A549 (cell line): ENCODE measurements at regions not wholly inside any gene's neighbourhood (a gene's known extent, or its start where the extent isn't known, plus 50 kb on each side); places are given as distances from the start of the nearest gene placed in this dataset.

Experiments
- ATAC-seq, 2 experiments: fragments of 200-7000 bp in 1 of 2; fragments of >200 bp in 1 of 2; cut with Nextera tagmentation in 1 of 2; cut with Tn5 transposase in 1 of 2; 3 replicates each; pipeline versions ENCODE4 v1.8.0 to v1.9.1; 2018 to 2020; ENCODE audit warnings: mild to moderate bottlenecking in 1 of 2, moderate library complexity in 1 of 2
- CTCF ChIA-PET: fragments of 300-600 bp; sonication (Branson Sonifier 250); formaldehyde crosslinking; extraction: SDS; loops from one replicate; lab custom pipeline; 2021; ENCODE audit warnings: antibody characterized with exemption, inconsistent platforms; lab: Yijun Ruan, JAX
- POLR2A ChIA-PET: fragments of 350-600 bp; formaldehyde crosslinking; extraction: SDS; loops from one replicate; lab custom pipeline; 2021; ENCODE audit warnings: antibody characterized with exemption, inconsistent platforms; lab: Yijun Ruan, JAX
- DNase-seq, 2 experiments: peaks; one replicate each; pipeline versions ENCODE4 v3.0.0 to v3.0.0-alpha.2; 2011 to 2016; ENCODE audit warnings: low read depth in 1 of 2, low spot score in 1 of 2
- FAIRE-seq: peaks from 2 replicates; lab custom pipeline; 2011; peaks lifted over from hg19 to GRCh38; lab: Jason Lieb, UNC
- H3K27ac ChIP-seq, 2 experiments: fragments of >200 bp; sonication (Bioruptor Twin); formaldehyde crosslinking; 3 replicates each; pipeline ENCODE4 v1.5.1; 2016 to 2017
- H3K4me1 ChIP-seq: fragments of >200 bp; sonication (Bioruptor Twin); formaldehyde crosslinking; 3 replicates; pipeline ENCODE4 v1.6.1; 2016
- H3K4me2 ChIP-seq: fragments of >200 bp; sonication (Bioruptor Twin); formaldehyde crosslinking; 3 replicates; pipeline ENCODE4 v1.6.1; 2016
- H3K4me3 ChIP-seq: fragments of >200 bp; sonication (Bioruptor Twin); formaldehyde crosslinking; 3 replicates; pipeline ENCODE4 v1.5.1; 2016
- H3K9me3 ChIP-seq: fragments of >200 bp; sonication (Bioruptor Twin); formaldehyde crosslinking; 3 replicates; pipeline ENCODE4 v1.6.1; 2016
- ATOH8 ChIP-seq: fragments of 250-450 bp; sonication (Bioruptor Pico); IDR thresholded peaks from 2 replicates; pipeline ENCODE4 v1.5.0; 2020; ENCODE audit warnings: low read depth, mild to moderate bottlenecking, moderate library complexity
- BCL3 ChIP-seq: fragments of >200 bp; sonication (Bioruptor Twin); formaldehyde crosslinking; IDR thresholded peaks from 3 replicates; pipeline ENCODE4 v1.6.1; 2016
- BHLHE40 ChIP-seq: IDR thresholded peaks from 2 replicates; pipeline ENCODE4 v1.6.1; 2012; ENCODE audit warnings: low read depth, low read length, inconsistent platforms
- CBX8 ChIP-seq: fragments of 200-600 bp; sonication (generic); IDR thresholded peaks from 2 replicates; pipeline ENCODE4 v1.6.1; 2016
- CEBPB ChIP-seq, 2 experiments: fragments of >200 bp in 1 of 2; sonication (Bioruptor Twin) in 1 of 2; formaldehyde crosslinking in 1 of 2; IDR thresholded peaks; 2 replicates each; pipeline ENCODE4 v1.6.1; 2012 to 2016
- CHD4 ChIP-seq: fragments of 200-600 bp; sonication (generic); IDR thresholded peaks from 2 replicates; pipeline ENCODE4 v1.6.1; 2016; ENCODE audit warnings: antibody characterized with exemption, mild to moderate bottlenecking, borderline replicate concordance
- ESRRA ChIP-seq: fragments of 150-350 bp; IDR thresholded peaks from 2 replicates; pipeline ENCODE4 v1.6.1; 2014; ENCODE audit warnings: mild to moderate bottlenecking, low read length, borderline replicate concordance
- GATA3 ChIP-seq: IDR thresholded peaks from 2 replicates; pipeline ENCODE4 v1.6.1; 2012; ENCODE audit warnings: borderline replicate concordance
- HDAC2 ChIP-seq: fragments of 200-600 bp; sonication (generic); IDR thresholded peaks from 2 replicates; pipeline ENCODE4 v1.6.1; 2016
- HES2 ChIP-seq: fragments of >200 bp; sonication (Bioruptor Twin); formaldehyde crosslinking; IDR thresholded peaks from 2 replicates; pipeline ENCODE4 v1.6.1; 2016
- KDM5A ChIP-seq: fragments of 200-600 bp; sonication (generic); IDR thresholded peaks from 2 replicates; pipeline ENCODE4 v1.6.1; 2016; ENCODE audit warnings: antibody characterized with exemption, mild to moderate bottlenecking
- RNF2 ChIP-seq: fragments of 200-600 bp; sonication (generic); IDR thresholded peaks from 2 replicates; pipeline ENCODE4 v1.6.1; 2016; ENCODE audit warnings: low read depth, mild to moderate bottlenecking, antibody characterized with exemption, moderate library complexity, borderline replicate concordance
- SMC3 ChIP-seq: fragments of >200 bp; sonication (Bioruptor Twin); formaldehyde crosslinking; IDR thresholded peaks from 3 replicates; pipeline ENCODE4 v1.6.1; 2018; ENCODE audit warnings: inconsistent platforms
- USF2 ChIP-seq: fragments of 450-650 bp; IDR thresholded peaks from 2 replicates; pipeline ENCODE4 v1.6.1; 2014; ENCODE audit warnings: antibody characterized with exemption
- ZSCAN20 ChIP-seq: fragments of 250-450 bp; sonication (Bioruptor Pico); IDR thresholded peaks from 2 replicates; pipeline ENCODE4 v1.8.0; 2022; ENCODE audit warnings: mild to moderate bottlenecking, moderate library complexity
- WGBS: methylation state at CpG from one replicate; pipeline ENCODE4 v1.1.6; 2017; ENCODE audit errors: missing lambda C conversion rate; 5-methylcytosine and 5-hydroxymethylcytosine counted together

GRCh38 chr21:20874202-20874601, 124.0 kb upstream of the NCAM2 start:
- FAIRE-seq (no peak), ATAC-seq (no peak)
- POLR2A ChIA-PET, result no interaction called here
- no peaks in the 10 kb centered on the region for H3K9me3 ChIP-seq
- no peak for TF ChIP-seq HES2
- no peak for TF ChIP-seq GATA3
- no peak for TF ChIP-seq KDM5A
- no peak for TF ChIP-seq HDAC2
- no peak for TF ChIP-seq ZSCAN20 (CRISPR knock-in tag)
- TF ChIP-seq CEBPB (IDR thresholded peaks at IDR 0.05), result no peak
- no peak for TF ChIP-seq CHD4
- TF ChIP-seq BCL3, result no peak
- no peak for TF ChIP-seq BHLHE40
- no peak for TF ChIP-seq ESRRA
- no peak for TF ChIP-seq ATOH8 (CRISPR knock-in tag)
- TF ChIP-seq, all 56 proteins: peak for 0
- H3K27ac ChIP-seq, result no peak overlapping the region
- no peak for DNase-seq
- H3K4me2 ChIP-seq, result no peak overlapping the region
- H3K4me1 ChIP-seq, result no peaks in the 10 kb centered on the region
- H3K4me3 ChIP-seq, result no peak overlapping the region
- CTCF ChIA-PET, result no interaction called here
- WGBS, result 0% methylated on average over 1 of the region's 1 CpG

GRCh38 chr21:20875742-20876141, 122.5 kb upstream of the NCAM2 start:
- POLR2A ChIA-PET, result no interaction called here
- Histone ChIP-seq H3K4me1 (no peaks in the 10 kb centered on the region), H3K4me2 (no peak overlapping the region), H3K27ac (no peak overlapping the region), H3K4me3 (no peak overlapping the region), H3K9me3 (no peaks in the 10 kb centered on the region)
- ATAC-seq (no peak), FAIRE-seq (no peak), DNase-seq (no peak)
- CTCF ChIA-PET, result no interaction called here
- no peak for TF ChIP-seq SMC3
- TF ChIP-seq RNF2, result no peak
- TF ChIP-seq USF2, result no peak
- TF ChIP-seq BCL3, result no peak

- ChIA-PET POLR2A (no interaction called here), CTCF (no interaction called here)
- Histone ChIP-seq H3K27ac (no peak overlapping the region), H3K4me3 (no peak overlapping the region), H3K4me2 (no peak overlapping the region), H3K4me1 (no peaks in the 10 kb centered on the region), H3K9me3 (no peaks in the 10 kb centered on the region)
- no peak for TF ChIP-seq CBX8
- ATAC-seq (no peak), FAIRE-seq (no peak), DNase-seq (no peak)
- 3% methylated on average over 2 of the region's 2 CpGs for WGBS
Observed at GRCh38 chr21:20877976-20878375, 120.2 kb upstream of the NCAM2 start.
